ENCODE measurements at regions not wholly inside any gene's neighbourhood (a gene's known extent, or its start where the extent isn't known, plus 50 kb on each side); places are given as distances from the start of the nearest gene placed in this dataset.

- H3K36me3 ChIP-seq, result no peaks in the 10 kb centered on the region
- no peaks in the 10 kb centered on the region for H3K27me3 ChIP-seq
- 93% methylated on average over 5 of the region's 7 CpGs for WGBS
- no peaks in the 10 kb centered on the region for H3K4me1 ChIP-seq
- H3K27ac ChIP-seq (replicated peaks in 1 of 4), result no peak overlapping the region
- H3K4me3 ChIP-seq, result no peak overlapping the region
- DNase-seq (ENCODE audit: extremely low spot score), result no peak
- peaks cover 0 to 4% (median 0%) of the 10 kb centered on the region in 4 donors for H3K9me3 ChIP-seq
- intact Hi-C loops (cut with DNase I), result no loop called here
- no peak for TF ChIP-seq CTCF (IDR thresholded peaks at IDR 0.05)
- TF ChIP-seq EP300 (IDR thresholded peaks at IDR 0.05), result no peak
- TF ChIP-seq POLR2A (IDR thresholded peaks at IDR 0.05; ENCODE audit: low read depth), result no peak
- no peak for TF ChIP-seq POLR2AphosphoS5 (IDR thresholded peaks at IDR 0.05)
Observed at GRCh38 chr3:72673011-72673771, 175.1 kb downstream of the SHQ1 start.

- no peak overlapping the region for H3K4me3 ChIP-seq
- no peaks in the 10 kb centered on the region for H3K27me3 ChIP-seq
- TF ChIP-seq EP300 (IDR thresholded peaks at IDR 0.05) (no peak), POLR2AphosphoS5 (IDR thresholded peaks at IDR 0.05) (no peak), CTCF (IDR thresholded peaks at IDR 0.05) (no peak)
- H3K9me3 ChIP-seq, result no peaks in the 10 kb centered on the region
- no peak for DNase-seq (ENCODE audit: extremely low spot score)
- H3K4me1 ChIP-seq, result no peaks in the 10 kb centered on the region
- no peak overlapping the region for H3K27ac ChIP-seq (replicated peaks in 1 of 4)
- no peaks in the 10 kb centered on the region for H3K36me3 ChIP-seq
- WGBS, result 93% methylated on average over 2 of the region's 2 CpGs
- intact Hi-C loops (cut with DNase I), result no loop called here
Observed at GRCh38 chr3:72669224-72669623, 179.0 kb downstream of the SHQ1 start.

- 78% methylated on average over 3 of the region's 3 CpGs for WGBS
- peaks cover 0 to 4% (median under 1%) of the 10 kb centered on the region in 4 donors for H3K4me1 ChIP-seq
Observed at GRCh38 chr3:72666447-72666755, 181.8 kb downstream of the SHQ1 start.

GRCh38 chr3:72665701-72666446 lies 182.4 kb downstream of the SHQ1 start:
- Histone ChIP-seq H3K27ac (replicated peaks in 1 of 4) (no peak overlapping the region), H3K27me3 (no peaks in the 10 kb centered on the region), H3K4me3 (no peak overlapping the region), H3K36me3 (no peaks in the 10 kb centered on the region), H3K4me1 (peaks cover 0 to 9% (median 6%) of the 10 kb centered on the region in 4 donors), H3K9me3 (no peaks in the 10 kb centered on the region)
- no peak for TF ChIP-seq POLR2A (IDR thresholded peaks at IDR 0.05; ENCODE audit: low read depth)
- TF ChIP-seq CTCF (IDR thresholded peaks at IDR 0.05), result peak; percentile 35 to 42 (median 39)
- DNase-seq (ENCODE audit: extremely low spot score), result no peak
- 80% methylated on average over 13 of the region's 13 CpGs for WGBS
- intact Hi-C loops (cut with DNase I), result no loop called here

More at GRCh38 chr3:72666447-72666755, 181.8 kb downstream of the SHQ1 start:
- no peaks in the 10 kb centered on the region for H3K36me3 ChIP-seq
- H3K27me3 ChIP-seq, result no peaks in the 10 kb centered on the region
- TF ChIP-seq EP300 (IDR thresholded peaks at IDR 0.05), result no peak
- TF ChIP-seq POLR2A (IDR thresholded peaks at IDR 0.05; ENCODE audit: low read depth), result no peak
- TF ChIP-seq CTCF (IDR thresholded peaks at IDR 0.05), result no peak
- TF ChIP-seq POLR2AphosphoS5 (IDR thresholded peaks at IDR 0.05), result no peak
- H3K27ac ChIP-seq (replicated peaks in 1 of 4), result no peak overlapping the region
- intact Hi-C loops (cut with DNase I), result no loop called here
- DNase-seq (ENCODE audit: extremely low spot score), result no peak
- H3K4me3 ChIP-seq, result no peak overlapping the region
- H3K9me3 ChIP-seq, result no peaks in the 10 kb centered on the region

Data from esophagus muscularis mucosa (tissue), 4 donors.